SIG-M5 treated with dmso at 0.1 percent for 504 hours (cell line): ENCODE measurements at regions not wholly inside any gene's neighbourhood (a gene's known extent, or its start where the extent isn't known, plus 50 kb on each side); places are given as distances from the start of the nearest gene placed in this dataset.

Experiments used
- DNase-seq: peaks from one replicate; lab custom pipeline; 2025; ENCODE audit not compliant: unreplicated experiment; lab: John Stamatoyannopoulos, UW

GRCh38 chr3:182732232-182733015, 60.9 kb upstream of the ATP11B start:
- no peak for DNase-seq

GRCh38 chr3:182735672-182736071, 57.6 kb upstream of the ATP11B start:
- no peak for DNase-seq

- no peak for DNase-seq
Observed at GRCh38 chr3:182737825-182738224, 55.5 kb upstream of the ATP11B start.

DNA sequence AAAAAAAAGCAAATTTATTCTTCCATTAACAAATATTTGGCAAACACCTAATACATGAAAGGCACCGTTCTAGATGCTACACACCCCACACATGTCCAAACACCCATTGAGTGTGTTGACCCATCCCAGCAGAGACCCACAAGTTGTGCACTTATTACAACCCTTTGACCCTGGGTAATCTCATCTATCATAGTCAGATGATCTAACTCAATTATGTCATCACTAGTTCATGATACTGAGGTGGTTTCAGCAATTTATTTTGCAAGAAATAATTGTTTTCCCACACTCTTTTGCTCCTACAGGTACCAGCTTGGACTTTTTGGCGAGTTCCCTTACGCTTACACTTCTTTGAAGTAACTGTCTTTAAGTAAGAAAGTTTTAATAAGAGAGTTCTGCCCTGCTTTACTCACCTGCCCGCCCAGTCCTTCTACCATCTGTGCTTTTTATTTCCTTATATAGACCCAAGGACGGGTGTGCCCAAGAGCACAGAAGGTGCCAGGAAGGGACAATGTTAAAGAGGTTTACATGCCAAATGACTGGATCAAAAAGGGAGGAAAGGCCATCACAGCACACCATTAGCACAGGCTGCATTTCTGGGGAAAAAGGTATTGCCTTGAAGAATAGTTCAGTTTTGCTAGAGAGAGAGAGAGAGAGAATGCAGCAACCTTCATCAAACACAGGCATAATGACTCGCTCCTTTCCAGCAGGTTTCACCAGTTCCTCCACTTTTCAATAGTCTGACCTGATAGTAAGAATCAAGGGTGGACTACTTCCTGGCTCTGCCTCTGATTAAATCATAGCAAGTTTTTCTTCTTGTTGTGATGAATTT, 54.5 kb upstream of the ATP11B start:
- DNase-seq, result peak; percentile 68

DNA sequence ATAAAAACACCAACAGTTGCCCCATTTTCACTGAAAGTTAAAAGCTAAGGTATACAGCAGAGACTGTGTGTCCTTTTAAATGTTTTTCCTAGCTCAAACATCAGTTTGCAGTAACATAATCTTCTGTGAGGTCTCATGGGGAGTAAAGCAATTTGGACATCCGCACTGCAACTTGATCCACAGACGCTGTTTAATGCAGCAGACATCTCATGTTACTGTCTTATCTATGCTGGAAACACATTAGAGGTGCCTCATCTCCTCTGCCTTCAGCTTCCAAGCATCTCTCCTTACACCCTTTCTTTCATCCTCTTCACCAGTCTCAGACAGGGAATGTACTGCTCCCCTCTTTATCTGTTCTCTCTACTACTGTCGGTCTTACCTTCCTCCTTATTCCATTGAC, 53.7 kb upstream of the ATP11B start:
- no peak for DNase-seq

DNA sequence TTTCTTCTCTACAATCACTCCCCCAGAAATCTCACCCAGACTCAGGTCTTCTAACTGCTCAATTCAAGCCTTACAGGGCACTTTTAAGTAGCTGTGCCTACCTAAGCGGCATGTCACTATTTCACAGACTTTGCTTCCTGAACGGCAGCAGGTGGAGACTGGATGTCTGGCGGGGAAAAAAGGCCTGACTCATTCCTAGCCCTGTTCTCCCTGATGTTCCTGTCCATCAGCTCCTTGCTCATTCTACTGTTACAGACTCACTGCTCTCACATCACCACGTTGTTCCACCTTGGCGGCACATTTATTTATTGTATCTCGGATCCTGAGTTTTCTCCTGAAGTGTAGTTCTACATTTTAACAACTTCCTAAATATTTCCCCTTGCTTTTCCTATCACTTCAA, 52.6 kb upstream of the ATP11B start:
- DNase-seq, result peak; percentile 39

GRCh38 chr3:182741214-182741613, 52.1 kb upstream of the ATP11B start:
- no peak for DNase-seq
